ENCODE measurements at regions not wholly inside any gene's neighbourhood (a gene's known extent, or its start where the extent isn't known, plus 50 kb on each side); places are given as distances from the start of the nearest gene placed in this dataset.

- TF ChIP-seq, protein P1, sequence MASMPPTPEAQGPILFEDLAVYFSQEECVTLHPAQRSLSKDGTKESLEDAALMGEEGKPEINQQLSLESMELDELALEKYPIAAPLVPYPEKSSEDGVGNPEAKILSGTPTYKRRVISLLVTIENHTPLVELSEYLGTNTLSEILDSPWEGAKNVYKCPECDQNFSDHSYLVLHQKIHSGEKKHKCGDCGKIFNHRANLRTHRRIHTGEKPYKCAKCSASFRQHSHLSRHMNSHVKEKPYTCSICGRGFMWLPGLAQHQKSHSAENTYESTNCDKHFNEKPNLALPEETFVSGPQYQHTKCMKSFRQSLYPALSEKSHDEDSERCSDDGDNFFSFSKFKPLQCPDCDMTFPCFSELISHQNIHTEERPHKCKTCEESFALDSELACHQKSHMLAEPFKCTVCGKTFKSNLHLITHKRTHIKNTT (CRISPR knock-in tag; IDR thresholded peaks at IDR 0.05): no peak
- TF ChIP-seq ZNF34 (CRISPR knock-in tag; IDR thresholded peaks at IDR 0.05; ENCODE audit: borderline replicate concordance) (no peak), POGZ (CRISPR knock-in tag; IDR thresholded peaks at IDR 0.05) (no peak), ZNF225 (CRISPR knock-in tag; IDR thresholded peaks at IDR 0.05) (no peak), SIX4 (CRISPR knock-in tag; IDR thresholded peaks at IDR 0.05) (no peak), DNMT3B (CRISPR knock-in tag; conservative IDR thresholded peaks at IDR 0.05) (no peak), ARNT2 (CRISPR knock-in tag; IDR thresholded peaks at IDR 0.05; ENCODE audit: low read depth) (peak; percentile 50; the same call in 1 of the 2 replicates), IKZF1 (IDR thresholded peaks at IDR 0.05) (no peak), CEBPG (CRISPR knock-in tag; IDR thresholded peaks at IDR 0.05) (peak; percentile 20; the same call in 1 of the 2 replicates), ZNF513 (CRISPR knock-in tag; conservative IDR thresholded peaks at IDR 0.05) (no peak), ZNF816 (CRISPR knock-in tag; IDR thresholded peaks at IDR 0.05; ENCODE audit: borderline replicate concordance) (no peak), REXO4 (CRISPR knock-in tag; IDR thresholded peaks at IDR 0.05; ENCODE audit: borderline replicate concordance) (no peak), ZNF562 (CRISPR knock-in tag; IDR thresholded peaks at IDR 0.05; ENCODE audit: borderline replicate concordance) (no peak), ZNF180 (CRISPR knock-in tag; IDR thresholded peaks at IDR 0.05; ENCODE audit: borderline replicate concordance, low read depth) (no peak), MTF1 (CRISPR knock-in tag; IDR thresholded peaks at IDR 0.05) (no peak), POLR2AphosphoS5 (IDR thresholded peaks at IDR 0.05; ENCODE audit: low read depth, low read length) (no peak), TBP (CRISPR knock-in tag; IDR thresholded peaks at IDR 0.05) (no peak), MAF1 (CRISPR knock-in tag; IDR thresholded peaks at IDR 0.05; ENCODE audit: borderline replicate concordance) (no peak), DPF2 (CRISPR knock-in tag; IDR thresholded peaks at IDR 0.05; ENCODE audit: borderline replicate concordance, low read depth) (no peak), ZNF776 (CRISPR knock-in tag; IDR thresholded peaks at IDR 0.05) (no peak)
- TF ChIP-seq, protein P2, sequence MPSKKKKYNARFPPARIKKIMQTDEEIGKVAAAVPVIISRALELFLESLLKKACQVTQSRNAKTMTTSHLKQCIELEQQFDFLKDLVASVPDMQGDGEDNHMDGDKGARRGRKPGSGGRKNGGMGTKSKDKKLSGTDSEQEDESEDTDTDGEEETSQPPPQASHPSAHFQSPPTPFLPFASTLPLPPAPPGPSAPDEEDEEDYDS (CRISPR knock-in tag; IDR thresholded peaks at IDR 0.05): no peak
- TF ChIP-seq, protein P3, sequence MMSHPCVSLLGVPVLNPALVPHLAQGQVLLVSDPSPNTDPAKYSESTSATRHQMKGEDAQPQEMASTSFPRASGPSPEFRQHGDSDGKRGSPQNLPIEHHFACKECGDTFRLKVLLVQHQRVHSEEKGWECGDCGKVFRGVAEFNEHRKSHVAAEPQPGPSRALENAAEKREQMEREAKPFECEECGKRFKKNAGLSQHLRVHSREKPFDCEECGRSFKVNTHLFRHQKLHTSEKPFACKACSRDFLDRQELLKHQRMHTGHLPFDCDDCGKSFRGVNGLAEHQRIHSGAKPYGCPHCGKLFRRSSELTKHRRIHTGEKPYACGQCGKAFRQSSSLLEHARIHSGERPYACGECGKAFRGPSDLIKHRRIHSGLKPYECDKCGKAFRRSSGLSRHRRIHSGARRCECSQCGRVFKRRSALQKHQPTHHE (CRISPR knock-in tag; IDR thresholded peaks at IDR 0.05; ENCODE audit: borderline replicate concordance): no peak
- TF ChIP-seq, protein P4, sequence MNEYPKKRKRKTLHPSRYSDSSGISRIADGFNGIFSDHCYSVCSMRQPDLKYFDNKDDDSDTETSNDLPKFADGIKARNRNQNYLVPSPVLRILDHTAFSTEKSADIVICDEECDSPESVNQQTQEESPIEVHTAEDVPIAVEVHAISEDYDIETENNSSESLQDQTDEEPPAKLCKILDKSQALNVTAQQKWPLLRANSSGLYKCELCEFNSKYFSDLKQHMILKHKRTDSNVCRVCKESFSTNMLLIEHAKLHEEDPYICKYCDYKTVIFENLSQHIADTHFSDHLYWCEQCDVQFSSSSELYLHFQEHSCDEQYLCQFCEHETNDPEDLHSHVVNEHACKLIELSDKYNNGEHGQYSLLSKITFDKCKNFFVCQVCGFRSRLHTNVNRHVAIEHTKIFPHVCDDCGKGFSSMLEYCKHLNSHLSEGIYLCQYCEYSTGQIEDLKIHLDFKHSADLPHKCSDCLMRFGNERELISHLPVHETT (CRISPR knock-in tag; conservative IDR thresholded peaks at IDR 0.05): no peak
- TF ChIP-seq, protein P5, sequence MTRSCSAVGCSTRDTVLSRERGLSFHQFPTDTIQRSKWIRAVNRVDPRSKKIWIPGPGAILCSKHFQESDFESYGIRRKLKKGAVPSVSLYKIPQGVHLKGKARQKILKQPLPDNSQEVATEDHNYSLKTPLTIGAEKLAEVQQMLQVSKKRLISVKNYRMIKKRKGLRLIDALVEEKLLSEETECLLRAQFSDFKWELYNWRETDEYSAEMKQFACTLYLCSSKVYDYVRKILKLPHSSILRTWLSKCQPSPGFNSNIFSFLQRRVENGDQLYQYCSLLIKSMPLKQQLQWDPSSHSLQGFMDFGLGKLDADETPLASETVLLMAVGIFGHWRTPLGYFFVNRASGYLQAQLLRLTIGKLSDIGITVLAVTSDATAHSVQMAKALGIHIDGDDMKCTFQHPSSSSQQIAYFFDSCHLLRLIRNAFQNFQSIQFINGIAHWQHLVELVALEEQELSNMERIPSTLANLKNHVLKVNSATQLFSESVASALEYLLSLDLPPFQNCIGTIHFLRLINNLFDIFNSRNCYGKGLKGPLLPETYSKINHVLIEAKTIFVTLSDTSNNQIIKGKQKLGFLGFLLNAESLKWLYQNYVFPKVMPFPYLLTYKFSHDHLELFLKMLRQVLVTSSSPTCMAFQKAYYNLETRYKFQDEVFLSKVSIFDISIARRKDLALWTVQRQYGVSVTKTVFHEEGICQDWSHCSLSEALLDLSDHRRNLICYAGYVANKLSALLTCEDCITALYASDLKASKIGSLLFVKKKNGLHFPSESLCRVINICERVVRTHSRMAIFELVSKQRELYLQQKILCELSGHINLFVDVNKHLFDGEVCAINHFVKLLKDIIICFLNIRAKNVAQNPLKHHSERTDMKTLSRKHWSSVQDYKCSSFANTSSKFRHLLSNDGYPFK (CRISPR knock-in tag; IDR thresholded peaks at IDR 0.05; ENCODE audit: borderline replicate concordance): 0 out of 2 replicates have a peak, but pooled peaks have one; percentile 36
Measured at GRCh38 chr2:57759822-57760300, 286.7 kb upstream of the VRK2 start (continued).
